HG02588 (cell line): ENCODE measurements at regions not wholly inside any gene's neighbourhood (a gene's known extent, or its start where the extent isn't known, plus 50 kb on each side); places are given as distances from the start of the nearest gene placed in this dataset.
A peak's percentile ranks its signal among the peaks of the same experiment; 100 is the strongest.

Experiments used
- ATAC-seq: cut with Tn5 transposase; IDR thresholded peaks from one replicate; pipeline ENCODE4 v1.9.1; 2021; ENCODE audit warnings: mild to moderate bottlenecking, moderate library complexity; ENCODE audit not compliant: unreplicated experiment

GRCh38 chr2:21280793-21281192 lies 157.0 kb downstream of the TDRD15 start:
- no peak for ATAC-seq

GRCh38 chr2:21281384-21281783 lies 157.6 kb downstream of the TDRD15 start:
- ATAC-seq = no peak

GRCh38 chr2:21281791-21282514 lies 158.2 kb downstream of the TDRD15 start:
- ATAC-seq = no peak

- no peak for ATAC-seq
Observed at GRCh38 chr2:21282515-21282898, 158.7 kb downstream of the TDRD15 start.

- no peak for ATAC-seq
Observed at GRCh38 chr2:21288299-21288698, 164.5 kb downstream of the TDRD15 start.

GRCh38 chr2:21288739-21289520 lies 165.2 kb downstream of the TDRD15 start:
- no peak for ATAC-seq

GRCh38 chr2:21289551-21289950 lies 165.8 kb downstream of the TDRD15 start:
- no peak for ATAC-seq

- ATAC-seq = no peak
Observed at GRCh38 chr2:21289989-21290388, 166.2 kb downstream of the TDRD15 start.

GRCh38 chr2:21291426-21291825 lies 167.7 kb downstream of the TDRD15 start:
- no peak for ATAC-seq

- no peak for ATAC-seq
Observed at GRCh38 chr2:21294446-21294845, 170.7 kb downstream of the TDRD15 start.

GRCh38 chr2:21299411-21299810 lies 175.6 kb downstream of the TDRD15 start:
- ATAC-seq = no peak

GRCh38 chr2:21301871-21302455 lies 178.2 kb downstream of the TDRD15 start:
- ATAC-seq = no peak

GRCh38 chr2:21303876-21304275 lies 180.1 kb downstream of the TDRD15 start:
- ATAC-seq = no peak

- ATAC-seq = no peak
Observed at GRCh38 chr2:21305581-21305980, 181.8 kb downstream of the TDRD15 start.

GRCh38 chr2:21306235-21306634 lies 182.5 kb downstream of the TDRD15 start:
- ATAC-seq = no peak

- ATAC-seq = no peak
Observed at GRCh38 chr2:21307037-21307436, 183.3 kb downstream of the TDRD15 start.

- no peak for ATAC-seq
Observed at GRCh38 chr2:21310493-21310892, 186.7 kb downstream of the TDRD15 start.

- ATAC-seq = no peak
Observed at GRCh38 chr2:21314322-21314835, 190.6 kb downstream of the TDRD15 start.

GRCh38 chr2:21317131-21317530 lies 193.4 kb downstream of the TDRD15 start:
- peak; percentile 69 for ATAC-seq

- ATAC-seq = no peak
Observed at GRCh38 chr2:21318263-21318662, 194.5 kb downstream of the TDRD15 start.

- no peak for ATAC-seq
Observed at GRCh38 chr2:21326152-21326551, 202.4 kb downstream of the TDRD15 start.

GRCh38 chr2:21328177-21328576 lies 204.4 kb downstream of the TDRD15 start:
- ATAC-seq = no peak
